Neuronal stem cell (in vitro differentiated cells): ENCODE measurements at regions not wholly inside any gene's neighbourhood (a gene's known extent, or its start where the extent isn't known, plus 50 kb on each side); places are given as distances from the start of the nearest gene placed in this dataset.
A peak's percentile ranks its signal among the peaks of the same experiment; 100 is the strongest.

ENCODE experiments used
- DNase-seq: peaks from one replicate; pipeline ENCODE4 v3.0.0-alpha.2; 2013; ENCODE audit warnings: low spot score
- H2AFZ ChIP-seq: one replicate; pipeline ENCODE4 v1.6.1; 2013; ENCODE audit warnings: mild to moderate bottlenecking, low read length, inconsistent platforms
- H2AK5ac ChIP-seq: 2 replicates; pipeline ENCODE4 v1.6.1; 2013; ENCODE audit warnings: low read depth, mild to moderate bottlenecking, inconsistent platforms, low read length, moderate library complexity, mixed read lengths
- H2BK120ac ChIP-seq: 2 replicates; pipeline ENCODE4 v1.6.1; 2013; ENCODE audit warnings: low read depth, mild to moderate bottlenecking, inconsistent platforms, low read length, moderate library complexity, mixed read lengths
- H2BK12ac ChIP-seq: one replicate; pipeline ENCODE4 v1.6.1; 2013; ENCODE audit warnings: low read length, inconsistent platforms
- H2BK15ac ChIP-seq: 2 replicates; pipeline ENCODE4 v1.6.1; 2013; ENCODE audit warnings: mild to moderate bottlenecking, low read length, inconsistent platforms, mixed read lengths
- H2BK5ac ChIP-seq: one replicate; pipeline ENCODE4 v1.6.1; 2013; ENCODE audit warnings: inconsistent platforms, mild to moderate bottlenecking, low read length, moderate library complexity
- H3K14ac ChIP-seq: one replicate; pipeline ENCODE4 v1.6.1; 2013; ENCODE audit warnings: low read length, inconsistent platforms
- H3K18ac ChIP-seq: 2 replicates; pipeline ENCODE4 v1.6.1; 2013; ENCODE audit warnings: low read length, inconsistent platforms
- H3K23ac ChIP-seq: 2 replicates; pipeline ENCODE4 v1.6.1; 2013; ENCODE audit warnings: low read depth, mild to moderate bottlenecking, mixed read lengths, low read length, inconsistent platforms; ENCODE audit not compliant: poor library complexity
- H3K27ac ChIP-seq: replicated peaks from 3 replicates; pipeline ENCODE4 v1.5.1; 2013; ENCODE audit warnings: low read length, inconsistent platforms
- H3K27me3 ChIP-seq, 3 experiments: 2 replicates each; pipeline ENCODE4 v1.6.1; 2013; ENCODE audit warnings: low read length in 3 of 3, mild to moderate bottlenecking in 2 of 3, inconsistent platforms in 1 of 3, low read depth in 1 of 3, mixed read lengths in 1 of 3, moderate library complexity in 1 of 3; ENCODE audit not compliant: control insufficient read depth in 3 of 3, insufficient read depth in 3 of 3
- H3K36me3 ChIP-seq, 2 donors: replicated peaks in 1 of 2; 2 replicates each; pipeline ENCODE4 v1.6.1; 2013; ENCODE audit warnings: low read length in 2 of 2; ENCODE audit not compliant: control insufficient read depth in 2 of 2, insufficient read depth in 2 of 2
- H3K4ac ChIP-seq: 2 replicates; pipeline ENCODE4 v1.6.1; 2013; ENCODE audit warnings: inconsistent platforms, mild to moderate bottlenecking, low read length, moderate library complexity
- H3K4me1 ChIP-seq, 2 donors: 1 replicate in 1 of 2; 2 replicates in 1 of 2; pipeline ENCODE4 v1.6.1; 2013; ENCODE audit warnings: low read length in 2 of 2, low read depth in 1 of 2; ENCODE audit not compliant: control insufficient read depth in 2 of 2, insufficient read depth in 1 of 2
- H3K4me2 ChIP-seq: one replicate; pipeline ENCODE4 v1.6.1; 2013; ENCODE audit warnings: mild to moderate bottlenecking, low read length, inconsistent platforms; ENCODE audit not compliant: insufficient read depth, poor library complexity, severe bottlenecking
- H3K4me3 ChIP-seq, 2 donors: 2 replicates each; pipeline ENCODE4 v1.5.1; 2013; ENCODE audit warnings: low read length in 2 of 2, mild to moderate bottlenecking in 2 of 2, inconsistent platforms in 1 of 2, moderate library complexity in 1 of 2
- H3K79me1 ChIP-seq: one replicate; pipeline ENCODE4 v1.6.1; 2013; ENCODE audit warnings: low read depth, mild to moderate bottlenecking, inconsistent platforms, low read length, moderate library complexity
- H3K9ac ChIP-seq: one replicate; pipeline ENCODE4 v1.6.1; 2013; ENCODE audit warnings: mild to moderate bottlenecking, low read depth, low read length, inconsistent platforms; ENCODE audit not compliant: poor library complexity
- H3K9me3 ChIP-seq, 2 donors: replicated peaks in 1 of 2; 2 replicates each; pipeline versions ENCODE3 to v1.6.1; 2013; ENCODE audit warnings: low read length in 2 of 2, mild to moderate bottlenecking in 2 of 2, inconsistent platforms in 1 of 2, low read depth in 1 of 2, mixed read lengths in 1 of 2, moderate library complexity in 1 of 2; ENCODE audit not compliant: control insufficient read depth in 2 of 2, insufficient read depth in 1 of 2
- H4K8ac ChIP-seq: one replicate; pipeline ENCODE4 v1.6.1; 2013; ENCODE audit warnings: low read depth, mild to moderate bottlenecking, inconsistent platforms, low read length, moderate library complexity
- H4K91ac ChIP-seq: one replicate; pipeline ENCODE4 v1.6.1; 2013; ENCODE audit warnings: low read length, low read depth, mild to moderate bottlenecking, inconsistent platforms; ENCODE audit not compliant: poor library complexity
- WGBS, 2 donors: extraction: QIAGEN DNeasy Blood & Tissue Kit; methylation state at CpG; one replicate each; pipeline ENCODE4 v1.1.7; 2013; ENCODE audit warnings: missing lambda C conversion rate in 2 of 2, mixed read lengths in 1 of 2; ENCODE audit not compliant: insufficient read length in 2 of 2, insufficient replicate concordance in 1 of 2; ENCODE audit errors: extremely low coverage in 2 of 2; 5-methylcytosine and 5-hydroxymethylcytosine counted together

DNA sequence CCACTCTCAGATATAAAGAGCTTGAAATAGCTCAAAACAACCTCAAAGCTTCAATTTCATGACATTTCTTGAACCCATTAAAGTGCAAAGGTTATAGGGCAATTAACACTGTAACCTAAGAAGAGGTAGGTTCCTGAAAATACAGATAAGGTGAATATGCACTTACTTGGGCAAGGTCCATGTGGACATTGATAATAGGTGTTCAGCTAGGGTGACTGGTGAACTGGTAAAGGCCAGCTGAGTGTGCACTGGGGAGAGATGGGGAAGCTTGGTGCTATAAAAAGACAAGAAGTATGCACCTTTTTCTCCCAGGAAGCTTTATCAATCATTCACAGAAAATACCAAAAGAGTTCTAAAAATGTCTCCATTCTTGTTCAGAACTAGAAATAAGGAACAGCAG, 418.6 kb downstream of the SLC16A7 start:
- DNase-seq = no peak
- H3K9me3 ChIP-seq = no peaks in the 10 kb centered on the region
- H3K23ac ChIP-seq = no peak overlapping the region
- no peak overlapping the region for H2BK5ac ChIP-seq
- H3K18ac ChIP-seq = no peak overlapping the region
- H3K4me3 ChIP-seq = no peak overlapping the region
- no peaks in the 10 kb centered on the region for H3K27me3 ChIP-seq
- H2AFZ ChIP-seq = no peak overlapping the region
- H3K36me3 ChIP-seq = no peaks in the 10 kb centered on the region
- no peak overlapping the region for H4K91ac ChIP-seq
- H3K9ac ChIP-seq = no peak overlapping the region
- no peak overlapping the region for H4K8ac ChIP-seq
- H3K27ac ChIP-seq = no peak overlapping the region
- H3K14ac ChIP-seq = no peak overlapping the region
- H2AK5ac ChIP-seq = no peak overlapping the region
- no peak overlapping the region for H2BK15ac ChIP-seq
- no peak overlapping the region for H2BK12ac ChIP-seq
- no peak overlapping the region for H2BK120ac ChIP-seq
- no peak overlapping the region for H3K4ac ChIP-seq
- H3K4me1 ChIP-seq = no peaks in the 10 kb centered on the region
- no peak overlapping the region for H3K4me2 ChIP-seq
- H3K79me1 ChIP-seq = no peaks in the 10 kb centered on the region

DNA sequence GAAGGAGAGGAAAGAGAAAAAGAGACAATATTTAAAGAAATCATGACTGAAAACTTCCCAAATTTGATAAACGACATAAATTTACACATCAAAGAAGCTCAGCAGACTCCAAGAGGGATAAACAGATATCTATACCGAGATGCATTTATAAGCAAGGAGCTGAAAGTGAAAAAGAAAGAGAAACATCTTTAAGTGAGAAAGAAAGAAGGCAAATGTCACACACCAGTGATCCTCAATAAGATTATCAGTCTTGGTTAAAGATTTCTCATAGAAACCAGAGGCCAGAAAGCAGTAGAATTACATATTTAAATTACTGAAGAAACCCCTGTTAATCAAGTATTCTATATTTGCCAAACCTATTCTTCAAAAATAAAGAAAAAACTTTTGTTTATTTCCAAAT, 424.2 kb downstream of the SLC16A7 start:
- WGBS, 2 donors = no CpG with 5 or more reads among the region's 2 CpGs
- Histone ChIP-seq H3K4me1 (no peaks in the 10 kb centered on the region), H2BK15ac (no peak overlapping the region), H3K23ac (no peak overlapping the region), H3K18ac (no peak overlapping the region), H2BK120ac (no peak overlapping the region), H4K91ac (no peak overlapping the region), H3K9ac (no peak overlapping the region), H3K4ac (no peak overlapping the region), H2BK5ac (no peak overlapping the region), H3K14ac (no peak overlapping the region), H2AFZ (no peak overlapping the region), H4K8ac (no peak overlapping the region), H2BK12ac (no peak overlapping the region), H3K79me1 (no peaks in the 10 kb centered on the region), H3K27ac (no peak overlapping the region), H3K4me2 (no peak overlapping the region), H2AK5ac (no peak overlapping the region), H3K27me3 (no peaks in the 10 kb centered on the region), H3K36me3 (peaks cover 0 to 1% of the 10 kb centered on the region in 2 donors), H3K9me3 (no peaks in the 10 kb centered on the region), H3K4me3 (no peak overlapping the region)
- no peak for DNase-seq

DNA sequence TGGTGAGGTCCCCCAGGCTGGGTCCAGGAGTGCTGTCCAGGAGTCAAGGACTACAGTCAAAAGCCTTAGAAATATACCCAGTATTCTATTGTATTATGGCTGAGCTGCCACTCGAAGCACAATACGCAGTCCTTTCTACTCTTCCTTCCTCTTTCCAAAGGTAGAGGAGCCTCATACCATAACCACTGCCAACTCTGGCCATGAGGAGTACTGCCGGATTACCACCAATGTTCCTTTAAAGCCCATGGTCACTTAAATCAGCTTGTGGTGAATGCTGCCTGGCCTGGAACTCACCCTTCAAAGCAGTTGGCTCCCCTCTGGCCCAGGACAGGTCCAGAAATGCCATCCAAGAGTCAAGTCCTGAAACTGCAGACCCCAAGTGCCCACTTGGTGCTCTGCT, 425.4 kb downstream of the SLC16A7 start:
- no peaks in the 10 kb centered on the region for H3K79me1 ChIP-seq
- no peaks in the 10 kb centered on the region for H3K27me3 ChIP-seq
- no peak overlapping the region for H3K27ac ChIP-seq
- no peak overlapping the region for H3K4me3 ChIP-seq
- no peak overlapping the region for H4K8ac ChIP-seq
- H3K14ac ChIP-seq = no peak overlapping the region
- H3K9ac ChIP-seq = no peak overlapping the region
- peaks cover 0 to 1% of the 10 kb centered on the region in 2 donors for H3K36me3 ChIP-seq
- no peak overlapping the region for H3K4ac ChIP-seq
- H3K18ac ChIP-seq = peak overlapping the region; percentile 76
- no peak for DNase-seq
- H3K9me3 ChIP-seq = no peaks in the 10 kb centered on the region
- H2BK5ac ChIP-seq = no peak overlapping the region
- no peak overlapping the region for H2BK15ac ChIP-seq
- H2AFZ ChIP-seq = no peak overlapping the region
- peak overlapping the region; percentile 43 for H3K23ac ChIP-seq
- H2BK12ac ChIP-seq = no peak overlapping the region
- no peak overlapping the region for H2BK120ac ChIP-seq
- H3K4me2 ChIP-seq = no peak overlapping the region
- H4K91ac ChIP-seq = no peak overlapping the region
- no peak overlapping the region for H2AK5ac ChIP-seq
- WGBS, 2 donors = no CpG with 5 or more reads among the region's 3 CpGs
- H3K4me1 ChIP-seq = no peaks in the 10 kb centered on the region

DNA sequence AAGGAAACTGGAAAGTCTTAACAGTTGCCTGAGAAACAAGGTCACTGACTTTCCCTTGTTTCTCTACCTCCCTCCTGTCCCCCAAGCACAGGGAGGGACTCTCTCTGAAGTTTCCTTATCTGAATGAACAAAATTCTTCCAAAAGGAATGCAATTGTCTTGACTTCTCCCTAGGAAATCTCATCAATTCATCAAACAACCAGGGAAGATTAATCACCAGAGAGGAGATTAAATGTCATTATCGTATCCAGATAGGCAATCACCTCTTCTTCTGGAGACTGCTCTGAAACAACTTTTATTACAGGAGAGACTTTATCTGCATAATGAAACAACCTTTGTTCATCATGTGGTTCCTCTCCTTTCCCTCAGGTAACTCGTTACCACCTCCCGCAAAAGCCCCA, 431.4 kb downstream of the SLC16A7 start:
- Histone ChIP-seq H3K18ac (no peak overlapping the region), H2BK5ac (no peak overlapping the region), H3K36me3 (no peaks in the 10 kb centered on the region), H3K14ac (no peak overlapping the region), H2BK120ac (no peak overlapping the region), H3K23ac (no peak overlapping the region), H3K4me3 (no peak overlapping the region), H4K91ac (no peak overlapping the region), H4K8ac (no peak overlapping the region), H3K9ac (no peak overlapping the region), H2BK12ac (no peak overlapping the region), H3K79me1 (no peaks in the 10 kb centered on the region), H2AK5ac (no peak overlapping the region), H3K4me1 (no peaks in the 10 kb centered on the region), H3K27me3 (no peaks in the 10 kb centered on the region), H3K4ac (no peak overlapping the region), H3K27ac (no peak overlapping the region), H3K4me2 (no peak overlapping the region), H3K9me3 (no peaks in the 10 kb centered on the region), H2AFZ (no peak overlapping the region), H2BK15ac (no peak overlapping the region)
- WGBS, 2 donors = no CpG with 5 or more reads among the region's 3 CpGs
- DNase-seq = no peak
